Kidney epithelial cell (primary cell): ENCODE measurements at regions not wholly inside any gene's neighbourhood (a gene's known extent, or its start where the extent isn't known, plus 50 kb on each side); places are given as distances from the start of the nearest gene placed in this dataset.

Source experiments
- DNase-seq: peaks from one replicate; pipeline ENCODE4 v3.0.0-alpha.2; 2010; ENCODE audit warnings: low read depth
- H3K27me3 ChIP-seq: 2 replicates; pipeline ENCODE4 v1.6.0; 2011; ENCODE audit warnings: low read length; ENCODE audit not compliant: control insufficient read depth, insufficient read depth
- H3K36me3 ChIP-seq: 2 replicates; pipeline ENCODE4 v1.5.1; 2011; ENCODE audit warnings: low read length; ENCODE audit not compliant: control insufficient read depth, insufficient read depth
- H3K4me3 ChIP-seq: 2 replicates; pipeline ENCODE4 v1.5.1; 2011; ENCODE audit warnings: low read depth, mild to moderate bottlenecking, control low read depth, low read length
- TF ChIP-seq, protein P1 (sequence below): IDR thresholded peaks from 2 replicates; pipeline ENCODE4 v1.5.1; 2011; ENCODE audit warnings: mild to moderate bottlenecking, moderate library complexity, low read length, control low read depth, inconsistent platforms; ENCODE audit not compliant: insufficient read depth, poor library complexity, severe bottlenecking

DNA sequence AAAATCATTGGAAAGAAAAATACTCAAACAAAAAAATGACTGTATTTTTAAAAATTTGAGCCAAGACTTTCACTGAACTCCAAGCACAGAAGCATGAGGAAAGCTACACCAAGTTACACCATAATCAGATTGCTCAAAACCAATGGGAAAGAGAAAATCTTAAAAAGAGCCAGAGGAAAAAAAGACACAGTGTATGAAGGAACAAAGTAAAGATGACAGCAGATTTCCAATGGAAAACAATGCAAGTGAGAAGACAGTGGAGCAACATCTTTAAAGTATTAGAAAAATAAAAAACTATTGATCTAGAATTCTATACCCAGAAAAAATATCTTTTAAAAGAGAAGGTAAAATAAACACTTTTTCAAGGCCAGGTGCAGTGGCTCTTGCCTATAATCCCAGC is 147.8 kb upstream of the ZBTB40 start:
- no peaks in the 10 kb centered on the region for H3K36me3 ChIP-seq
- peaks cover 2% of the 10 kb centered on the region for H3K27me3 ChIP-seq
- TF ChIP-seq, protein P1, sequence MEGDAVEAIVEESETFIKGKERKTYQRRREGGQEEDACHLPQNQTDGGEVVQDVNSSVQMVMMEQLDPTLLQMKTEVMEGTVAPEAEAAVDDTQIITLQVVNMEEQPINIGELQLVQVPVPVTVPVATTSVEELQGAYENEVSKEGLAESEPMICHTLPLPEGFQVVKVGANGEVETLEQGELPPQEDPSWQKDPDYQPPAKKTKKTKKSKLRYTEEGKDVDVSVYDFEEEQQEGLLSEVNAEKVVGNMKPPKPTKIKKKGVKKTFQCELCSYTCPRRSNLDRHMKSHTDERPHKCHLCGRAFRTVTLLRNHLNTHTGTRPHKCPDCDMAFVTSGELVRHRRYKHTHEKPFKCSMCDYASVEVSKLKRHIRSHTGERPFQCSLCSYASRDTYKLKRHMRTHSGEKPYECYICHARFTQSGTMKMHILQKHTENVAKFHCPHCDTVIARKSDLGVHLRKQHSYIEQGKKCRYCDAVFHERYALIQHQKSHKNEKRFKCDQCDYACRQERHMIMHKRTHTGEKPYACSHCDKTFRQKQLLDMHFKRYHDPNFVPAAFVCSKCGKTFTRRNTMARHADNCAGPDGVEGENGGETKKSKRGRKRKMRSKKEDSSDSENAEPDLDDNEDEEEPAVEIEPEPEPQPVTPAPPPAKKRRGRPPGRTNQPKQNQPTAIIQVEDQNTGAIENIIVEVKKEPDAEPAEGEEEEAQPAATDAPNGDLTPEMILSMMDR, result no peak
- no peak overlapping the region for H3K4me3 ChIP-seq
- DNase-seq, result no peak

DNA sequence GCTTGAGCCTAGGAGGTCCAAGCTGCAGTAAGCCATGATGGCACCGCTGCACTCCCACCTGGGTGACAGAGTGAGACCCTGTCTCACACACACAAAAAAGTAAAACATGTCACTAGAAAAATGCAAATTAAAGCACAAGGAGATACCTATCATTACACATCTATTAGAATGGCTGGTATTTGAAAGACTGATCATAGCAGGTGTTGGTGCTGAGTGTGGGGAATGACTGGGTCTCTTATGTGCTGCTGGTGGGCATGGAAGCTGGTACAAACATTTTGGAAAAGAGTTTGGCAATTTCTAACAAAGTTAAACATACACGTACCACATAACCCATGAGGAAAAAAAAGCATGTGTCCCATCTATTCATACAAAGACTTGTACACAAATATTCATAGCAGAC is 142.1 kb upstream of the ZBTB40 start:
- no peaks in the 10 kb centered on the region for H3K36me3 ChIP-seq
- peaks cover 2% of the 10 kb centered on the region for H3K27me3 ChIP-seq
- DNase-seq, result no peak
- H3K4me3 ChIP-seq, result no peak overlapping the region
- TF ChIP-seq, protein P1, result no peak

DNA sequence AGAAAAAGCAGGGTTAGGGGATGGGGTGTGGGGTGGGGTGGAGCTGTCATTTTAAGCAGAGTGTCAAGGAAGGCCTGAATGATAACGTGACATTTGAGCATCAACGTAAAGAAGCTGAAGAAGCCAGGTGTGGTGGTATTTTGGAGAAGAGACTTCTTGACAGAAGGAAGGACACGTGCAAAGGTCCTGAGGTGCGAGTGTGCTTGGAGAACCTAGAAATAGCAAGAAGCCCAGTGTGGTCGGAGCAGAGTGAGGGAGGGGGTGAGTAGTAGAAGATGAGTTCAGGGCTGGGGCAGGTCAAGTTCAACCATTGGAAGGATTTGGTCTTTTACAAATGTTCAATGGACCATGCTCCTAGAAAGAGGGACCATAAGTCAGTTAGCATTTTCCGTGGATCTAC is 140.2 kb upstream of the ZBTB40 start:
- DNase-seq, result no peak
- no peaks in the 10 kb centered on the region for H3K36me3 ChIP-seq
- TF ChIP-seq, protein P1, result no peak
- peaks cover 4% of the 10 kb centered on the region for H3K27me3 ChIP-seq
- H3K4me3 ChIP-seq, result no peak overlapping the region

DNA sequence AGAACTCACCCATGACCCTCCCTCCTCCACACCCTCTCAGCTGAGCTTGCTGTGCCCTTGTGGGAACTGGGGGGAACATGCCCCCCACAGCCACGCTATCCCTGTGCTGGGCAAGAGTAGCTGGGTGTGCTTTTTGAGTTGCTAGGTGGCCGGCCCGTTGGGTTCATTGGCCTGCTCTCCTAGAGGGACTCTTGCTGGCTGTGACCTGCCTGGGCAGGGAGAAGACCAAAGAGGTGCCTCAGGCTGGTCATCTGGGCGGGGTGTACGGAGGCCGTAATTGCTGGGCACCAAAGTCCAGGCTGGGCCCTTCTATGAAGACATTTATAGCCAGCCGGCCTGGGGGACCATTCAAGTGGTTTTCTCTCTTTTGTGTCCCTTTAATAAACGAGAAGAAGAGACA is 138.3 kb upstream of the ZBTB40 start:
- H3K27me3 ChIP-seq, result peaks cover 12% of the 10 kb centered on the region
- no peaks in the 10 kb centered on the region for H3K36me3 ChIP-seq
- H3K4me3 ChIP-seq, result no peak overlapping the region
- DNase-seq, result no peak
- TF ChIP-seq, protein P1, result no peak

DNA sequence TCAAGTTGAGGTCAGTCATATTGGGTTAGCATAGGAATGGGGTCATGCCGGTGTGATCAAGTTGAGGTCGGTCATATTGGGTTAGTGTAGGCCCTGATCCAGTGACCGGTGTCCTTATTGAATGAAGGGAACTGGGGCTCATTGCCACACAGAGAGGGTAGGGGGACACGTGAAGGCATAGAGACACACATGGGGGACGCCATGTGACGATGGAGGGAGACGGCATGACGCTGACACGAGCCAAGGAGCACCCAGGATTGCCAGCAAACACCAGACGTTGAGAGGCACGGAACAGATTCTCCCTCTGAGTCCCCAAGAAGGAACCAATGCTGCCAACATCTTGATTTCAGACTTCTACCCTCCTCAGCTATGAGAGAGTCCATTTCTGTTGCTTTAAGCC is 136.9 kb upstream of the ZBTB40 start:
- H3K27me3 ChIP-seq, result peaks cover 21% of the 10 kb centered on the region
- H3K36me3 ChIP-seq, result no peaks in the 10 kb centered on the region
- TF ChIP-seq, protein P1, result no peak
- no peak for DNase-seq
- no peak overlapping the region for H3K4me3 ChIP-seq

DNA sequence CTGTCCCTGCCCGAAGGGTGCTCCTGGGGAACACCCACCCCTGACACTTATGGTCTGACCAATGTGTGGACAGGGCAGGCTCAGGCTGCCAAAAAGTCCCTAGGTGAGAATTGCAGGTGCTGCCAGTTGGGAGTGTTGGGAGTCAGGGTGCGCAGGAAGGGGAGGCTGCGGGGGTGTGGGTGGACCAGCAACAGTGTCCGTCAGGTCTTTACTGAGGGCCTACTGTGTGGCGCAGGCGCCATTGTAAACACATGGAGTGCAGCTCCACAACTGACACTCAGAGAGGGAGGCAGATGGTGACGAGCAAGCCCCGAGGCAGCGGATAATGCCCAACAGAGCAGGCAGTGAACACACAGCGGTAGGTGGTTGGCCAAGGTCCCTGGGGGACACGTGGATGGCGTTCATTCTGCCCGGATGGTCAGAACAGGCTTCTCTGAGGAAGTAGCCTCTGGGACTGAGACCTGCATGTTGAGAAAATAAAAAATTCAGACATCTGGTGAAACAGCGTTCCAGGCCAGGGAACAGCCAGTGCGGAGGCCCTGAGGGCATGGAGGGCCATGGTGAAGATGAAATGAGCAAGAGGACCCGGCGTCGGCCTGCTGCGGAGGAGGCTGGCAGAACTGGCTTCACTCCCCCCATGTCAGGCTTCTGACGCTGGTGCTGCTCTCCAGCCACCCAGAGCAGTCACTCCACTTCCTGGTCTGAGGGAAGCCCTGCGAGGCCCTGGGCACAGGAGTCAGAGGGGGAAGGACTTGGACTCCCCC is 136.2 kb upstream of the ZBTB40 start:
- DNase-seq, result no peak
- Histone ChIP-seq H3K4me3 (no peak overlapping the region), H3K36me3 (no peaks in the 10 kb centered on the region), H3K27me3 (peaks cover 21% of the 10 kb centered on the region)
- TF ChIP-seq, protein P1, result no peak
